SK-N-SH (cell line): ENCODE measurements at regions not wholly inside any gene's neighbourhood (a gene's known extent, or its start where the extent isn't known, plus 50 kb on each side); places are given as distances from the start of the nearest gene placed in this dataset.

ENCODE experiments used
- FOXM1 ChIP-seq: IDR thresholded peaks from 2 replicates; pipeline ENCODE4 v1.4.0; 2012; ENCODE audit warnings: low read depth, mild to moderate bottlenecking
- MXI1 ChIP-seq: IDR thresholded peaks from 2 replicates; pipeline ENCODE4 v1.6.1; 2012; ENCODE audit warnings: mild to moderate bottlenecking, low read depth, low read length, improper control_type of control experiment
- POLR2AphosphoS5 ChIP-seq: IDR thresholded peaks from 2 replicates; pipeline ENCODE4 v1.6.1; 2012; ENCODE audit warnings: low read depth, low read length
- RAD21 ChIP-seq: IDR thresholded peaks from 2 replicates; pipeline ENCODE4 v1.6.1; 2012; ENCODE audit warnings: mild to moderate bottlenecking, low read length
- TF ChIP-seq, protein P1 (sequence below): fragments of 200-600 bp; sonication (generic); IDR thresholded peaks from 2 replicates; pipeline ENCODE4 v1.6.1; 2017; ENCODE audit warnings: antibody characterized with exemption, mild to moderate bottlenecking, moderate library complexity
- TF ChIP-seq, protein P2 (sequence below): IDR thresholded peaks from 2 replicates; pipeline ENCODE4; 2012

DNA sequence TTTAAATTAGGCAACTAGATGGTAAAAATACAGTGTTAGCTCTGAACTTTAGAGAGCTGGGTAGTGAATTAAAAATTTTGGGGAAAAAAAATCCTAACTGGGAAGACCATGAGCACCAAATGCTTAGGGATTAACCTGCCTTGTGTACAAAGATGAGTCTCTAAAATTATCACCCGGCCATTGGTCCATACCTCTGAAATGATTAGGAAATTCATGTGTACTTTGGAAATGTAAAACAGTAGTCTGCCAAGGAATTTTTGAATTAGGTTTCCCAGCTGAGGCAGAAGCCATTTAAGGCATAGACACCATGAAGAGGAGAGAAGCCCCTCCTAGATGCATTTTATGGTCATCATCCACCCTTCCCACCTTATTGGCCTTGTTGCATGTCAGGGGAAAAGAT is 670.5 kb upstream of the SALL1 start:
- TF ChIP-seq, protein P1, sequence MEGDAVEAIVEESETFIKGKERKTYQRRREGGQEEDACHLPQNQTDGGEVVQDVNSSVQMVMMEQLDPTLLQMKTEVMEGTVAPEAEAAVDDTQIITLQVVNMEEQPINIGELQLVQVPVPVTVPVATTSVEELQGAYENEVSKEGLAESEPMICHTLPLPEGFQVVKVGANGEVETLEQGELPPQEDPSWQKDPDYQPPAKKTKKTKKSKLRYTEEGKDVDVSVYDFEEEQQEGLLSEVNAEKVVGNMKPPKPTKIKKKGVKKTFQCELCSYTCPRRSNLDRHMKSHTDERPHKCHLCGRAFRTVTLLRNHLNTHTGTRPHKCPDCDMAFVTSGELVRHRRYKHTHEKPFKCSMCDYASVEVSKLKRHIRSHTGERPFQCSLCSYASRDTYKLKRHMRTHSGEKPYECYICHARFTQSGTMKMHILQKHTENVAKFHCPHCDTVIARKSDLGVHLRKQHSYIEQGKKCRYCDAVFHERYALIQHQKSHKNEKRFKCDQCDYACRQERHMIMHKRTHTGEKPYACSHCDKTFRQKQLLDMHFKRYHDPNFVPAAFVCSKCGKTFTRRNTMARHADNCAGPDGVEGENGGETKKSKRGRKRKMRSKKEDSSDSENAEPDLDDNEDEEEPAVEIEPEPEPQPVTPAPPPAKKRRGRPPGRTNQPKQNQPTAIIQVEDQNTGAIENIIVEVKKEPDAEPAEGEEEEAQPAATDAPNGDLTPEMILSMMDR = no peak
- TF ChIP-seq POLR2AphosphoS5 = no peak
- no peak for TF ChIP-seq RAD21
- TF ChIP-seq, protein P2, sequence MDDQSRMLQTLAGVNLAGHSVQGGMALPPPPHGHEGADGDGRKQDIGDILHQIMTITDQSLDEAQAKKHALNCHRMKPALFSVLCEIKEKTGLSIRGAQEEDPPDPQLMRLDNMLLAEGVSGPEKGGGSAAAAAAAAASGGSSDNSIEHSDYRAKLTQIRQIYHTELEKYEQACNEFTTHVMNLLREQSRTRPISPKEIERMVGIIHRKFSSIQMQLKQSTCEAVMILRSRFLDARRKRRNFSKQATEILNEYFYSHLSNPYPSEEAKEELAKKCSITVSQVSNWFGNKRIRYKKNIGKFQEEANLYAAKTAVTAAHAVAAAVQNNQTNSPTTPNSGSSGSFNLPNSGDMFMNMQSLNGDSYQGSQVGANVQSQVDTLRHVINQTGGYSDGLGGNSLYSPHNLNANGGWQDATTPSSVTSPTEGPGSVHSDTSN = no peak
- no peak for TF ChIP-seq MXI1
- no peak for TF ChIP-seq FOXM1
